Suprapubic skin (tissue), 4 donors: ENCODE measurements at regions not wholly inside any gene's neighbourhood (a gene's known extent, or its start where the extent isn't known, plus 50 kb on each side); places are given as distances from the start of the nearest gene placed in this dataset.
"Not testable (repeated sequence)": the region's sequence is repeated elsewhere in the genome, so short reads cannot be mapped to it uniquely, and the experiment has no call there.

ENCODE experiments used
- DNase-seq, 2 donors: peaks; one replicate each; pipeline ENCODE4 v3.0.0-alpha.2; 2019; ENCODE audit warnings: low spot score in 2 of 2
- H3K27ac ChIP-seq: fragments of 200-600 bp; sonication (generic); one replicate; pipeline ENCODE4 v1.5.1; 2019
- H3K27me3 ChIP-seq: fragments of 200-600 bp; sonication (generic); one replicate; pipeline ENCODE4 v1.5.1; 2019
- H3K36me3 ChIP-seq: fragments of 200-600 bp; sonication (generic); one replicate; pipeline ENCODE4 v1.5.1; 2019
- H3K4me1 ChIP-seq: fragments of 200-600 bp; sonication (generic); one replicate; pipeline ENCODE4 v1.5.1; 2019
- H3K4me3 ChIP-seq: fragments of 200-600 bp; sonication (generic); one replicate; pipeline ENCODE4 v1.5.1; 2019; ENCODE audit warnings: mild to moderate bottlenecking
- H3K9me3 ChIP-seq: fragments of 200-600 bp; sonication (generic); one replicate; pipeline ENCODE4 v1.5.1; 2019
- CTCF ChIP-seq, 2 donors: fragments of 200-600 bp in 1 of 2; fragments of 450-650 bp in 1 of 2; sonication (generic) in 1 of 2; IDR thresholded peaks; one replicate each; pipeline ENCODE4 v1.5.1; 2016 to 2019; ENCODE audit warnings: antibody characterized with exemption in 2 of 2, mild to moderate bottlenecking in 1 of 2, moderate library complexity in 1 of 2
- EP300 ChIP-seq: sonication (generic); formaldehyde crosslinking; IDR thresholded peaks from one replicate; pipeline ENCODE4 v1.6.1; 2017; ENCODE audit warnings: antibody characterized with exemption
- POLR2A ChIP-seq, 2 donors: fragments of 450-650 bp; IDR thresholded peaks; one replicate each; pipeline ENCODE4 v1.6.1; 2017; ENCODE audit warnings: antibody characterized with exemption in 2 of 2, mild to moderate bottlenecking in 2 of 2, moderate library complexity in 2 of 2
- POLR2AphosphoS5 ChIP-seq, 3 donors: sonication (generic); formaldehyde crosslinking; IDR thresholded peaks; one replicate each; pipeline ENCODE4 v1.6.1; 2017; ENCODE audit warnings: antibody characterized with exemption in 3 of 3
- WGBS: methylation state at CpG from one replicate; pipeline ENCODE4 v1.1.5; 2018; 5-methylcytosine and 5-hydroxymethylcytosine counted together

- H3K4me3 ChIP-seq = no peak overlapping the region
- H3K4me1 ChIP-seq = no peaks in the 10 kb centered on the region
- H3K36me3 ChIP-seq = peaks cover 5% of the 10 kb centered on the region
- no peak for TF ChIP-seq EP300
- no peak for TF ChIP-seq CTCF (IDR thresholded peaks at IDR 0.05)
- no peak for TF ChIP-seq POLR2AphosphoS5 (IDR thresholded peaks at IDR 0.05)
- no peak for TF ChIP-seq POLR2A (IDR thresholded peaks at IDR 0.05)
- no peak for DNase-seq
- no peaks in the 10 kb centered on the region for H3K27me3 ChIP-seq
- H3K27ac ChIP-seq = no peak overlapping the region
- WGBS = no CpG with 5 or more reads among the region's 5 CpGs
- no peaks in the 10 kb centered on the region for H3K9me3 ChIP-seq
Observed at GRCh38 chrY:7320751-7321150, 409.2 kb upstream of the AMELY start.

DNA sequence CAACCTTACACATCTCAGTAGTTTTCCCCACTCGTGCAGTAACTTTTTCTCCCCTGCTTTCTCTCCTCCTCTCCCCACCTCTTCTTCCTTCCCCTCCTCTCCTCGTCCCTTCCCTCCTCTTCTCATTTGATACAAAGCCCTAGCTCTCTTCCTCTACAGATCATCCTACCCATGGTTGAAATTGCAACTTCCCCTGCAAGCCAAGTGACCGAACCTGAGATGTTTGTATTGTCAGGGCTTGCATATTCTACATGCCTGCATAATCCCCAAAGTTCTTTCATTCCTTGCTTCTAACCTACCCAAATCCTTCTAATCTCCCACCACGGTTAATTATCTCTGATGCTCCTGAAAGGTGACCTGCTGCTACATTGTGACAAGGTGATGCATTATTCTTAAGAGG, 408.6 kb upstream of the AMELY start:
- H3K9me3 ChIP-seq, H3K4me3 ChIP-seq, DNase-seq, H3K36me3 ChIP-seq, H3K4me1 ChIP-seq, H3K27me3 ChIP-seq, H3K27ac ChIP-seq: not testable (repeated sequence)
- WGBS = no CpG with 5 or more reads among the region's 4 CpGs

DNA sequence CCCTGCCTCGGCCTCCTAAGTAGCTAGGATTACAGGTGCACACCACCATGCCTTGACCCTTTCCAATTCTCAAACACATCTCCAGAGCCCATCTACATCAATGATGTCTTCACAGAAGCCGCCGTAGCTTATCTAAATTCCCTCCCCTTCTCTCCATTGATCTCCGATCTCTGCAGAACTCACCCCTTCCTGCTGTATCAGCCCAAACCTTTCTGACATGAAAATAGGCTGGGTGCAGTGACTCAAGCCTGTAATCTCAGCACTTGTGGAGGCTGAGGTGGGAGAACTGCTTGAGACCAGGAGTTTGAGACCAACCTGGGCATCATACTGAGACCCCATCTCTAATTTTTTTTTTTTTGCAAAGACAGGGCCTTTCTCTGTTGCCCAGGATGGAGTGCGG, 406.6 kb upstream of the AMELY start:
- no peak for DNase-seq
- Histone ChIP-seq H3K36me3 (peaks cover 5% of the 10 kb centered on the region), H3K4me3 (no peak overlapping the region), H3K27ac (no peak overlapping the region), H3K4me1 (no peaks in the 10 kb centered on the region), H3K9me3 (no peaks in the 10 kb centered on the region), H3K27me3 (no peaks in the 10 kb centered on the region)
- TF ChIP-seq POLR2AphosphoS5 (IDR thresholded peaks at IDR 0.05) = no peak
- no peak for TF ChIP-seq POLR2A (IDR thresholded peaks at IDR 0.05)
- no peak for TF ChIP-seq EP300
- TF ChIP-seq CTCF (IDR thresholded peaks at IDR 0.05) = no peak
- no CpG with 5 or more reads among the region's 5 CpGs for WGBS

DNA sequence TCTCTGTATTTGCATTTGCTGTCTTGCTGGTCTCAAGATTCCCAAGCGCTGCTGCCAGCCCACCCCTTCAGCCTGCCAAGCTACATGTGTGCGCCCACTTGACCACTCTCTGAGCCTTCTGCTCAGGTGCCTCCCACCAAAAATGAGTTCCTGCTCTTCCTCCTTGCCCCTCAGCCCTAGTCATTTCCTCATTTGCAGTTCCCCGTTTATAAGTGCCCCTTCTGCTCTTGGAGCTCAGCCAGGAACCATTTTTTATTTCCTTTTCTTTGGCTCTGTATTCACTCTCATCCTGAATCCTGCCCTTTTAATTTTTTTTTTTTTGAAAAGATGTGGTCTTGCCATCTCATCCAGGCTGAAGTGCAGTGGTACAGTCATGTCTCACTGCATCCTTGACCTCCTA, 406.0 kb upstream of the AMELY start:
- no peak for DNase-seq
- H3K27ac ChIP-seq = no peak overlapping the region
- no peaks in the 10 kb centered on the region for H3K4me1 ChIP-seq
- H3K4me3 ChIP-seq = no peak overlapping the region
- no peak for TF ChIP-seq CTCF (IDR thresholded peaks at IDR 0.05)
- TF ChIP-seq POLR2AphosphoS5 (IDR thresholded peaks at IDR 0.05) = no peak
- no peak for TF ChIP-seq EP300
- no peak for TF ChIP-seq POLR2A (IDR thresholded peaks at IDR 0.05)
- no CpG with 5 or more reads among the region's 3 CpGs for WGBS
- H3K9me3 ChIP-seq = no peaks in the 10 kb centered on the region
- H3K27me3 ChIP-seq = no peaks in the 10 kb centered on the region
- H3K36me3 ChIP-seq = peaks cover 5% of the 10 kb centered on the region

GRCh38 chrY:7310482-7311269, 399.1 kb upstream of the AMELY start:
- no CpG with 5 or more reads among the region's 6 CpGs for WGBS
- TF ChIP-seq POLR2A (IDR thresholded peaks at IDR 0.05) = no peak
- no peak for TF ChIP-seq CTCF (IDR thresholded peaks at IDR 0.05)
- no peak for TF ChIP-seq POLR2AphosphoS5 (IDR thresholded peaks at IDR 0.05)
- TF ChIP-seq EP300 = no peak
- H3K36me3 ChIP-seq = no peaks in the 10 kb centered on the region
- no peaks in the 10 kb centered on the region for H3K9me3 ChIP-seq
- no peak overlapping the region for H3K4me3 ChIP-seq
- no peak for DNase-seq
- no peak overlapping the region for H3K27ac ChIP-seq
- no peaks in the 10 kb centered on the region for H3K4me1 ChIP-seq
- no peaks in the 10 kb centered on the region for H3K27me3 ChIP-seq

DNA sequence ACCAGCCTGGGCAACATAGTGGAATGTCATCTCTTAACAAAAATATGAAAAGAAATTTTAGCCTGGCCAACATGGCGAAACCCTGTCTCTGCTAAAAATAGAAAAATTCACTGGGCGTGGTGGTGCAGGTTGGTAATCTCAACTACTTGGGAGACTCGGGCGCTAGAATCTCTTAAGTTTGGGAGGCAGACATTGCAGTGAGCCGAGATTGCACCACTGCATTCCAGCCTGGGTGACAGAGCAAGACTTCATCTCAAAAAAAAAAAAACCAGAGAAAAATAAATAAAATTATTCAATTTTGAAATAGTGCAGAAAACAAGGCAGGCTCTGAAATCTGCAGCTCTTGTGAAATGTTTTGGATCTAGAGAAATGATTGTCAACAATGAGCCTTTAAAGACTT, 397.3 kb upstream of the AMELY start:
- no peak for DNase-seq
- H3K27ac ChIP-seq = no peak overlapping the region
- H3K4me3 ChIP-seq = no peak overlapping the region
- no peaks in the 10 kb centered on the region for H3K27me3 ChIP-seq
- TF ChIP-seq POLR2A (IDR thresholded peaks at IDR 0.05) = no peak
- no peak for TF ChIP-seq CTCF (IDR thresholded peaks at IDR 0.05)
- no peak for TF ChIP-seq POLR2AphosphoS5 (IDR thresholded peaks at IDR 0.05)
- TF ChIP-seq EP300 = no peak
- H3K4me1 ChIP-seq = no peaks in the 10 kb centered on the region
- peaks cover 18% of the 10 kb centered on the region for H3K36me3 ChIP-seq
- H3K9me3 ChIP-seq = no peaks in the 10 kb centered on the region
- WGBS = no CpG with 5 or more reads among the region's 5 CpGs
